ENCODE measurements at regions not wholly inside any gene's neighbourhood (a gene's known extent, or its start where the extent isn't known, plus 50 kb on each side); places are given as distances from the start of the nearest gene placed in this dataset.

DNA sequence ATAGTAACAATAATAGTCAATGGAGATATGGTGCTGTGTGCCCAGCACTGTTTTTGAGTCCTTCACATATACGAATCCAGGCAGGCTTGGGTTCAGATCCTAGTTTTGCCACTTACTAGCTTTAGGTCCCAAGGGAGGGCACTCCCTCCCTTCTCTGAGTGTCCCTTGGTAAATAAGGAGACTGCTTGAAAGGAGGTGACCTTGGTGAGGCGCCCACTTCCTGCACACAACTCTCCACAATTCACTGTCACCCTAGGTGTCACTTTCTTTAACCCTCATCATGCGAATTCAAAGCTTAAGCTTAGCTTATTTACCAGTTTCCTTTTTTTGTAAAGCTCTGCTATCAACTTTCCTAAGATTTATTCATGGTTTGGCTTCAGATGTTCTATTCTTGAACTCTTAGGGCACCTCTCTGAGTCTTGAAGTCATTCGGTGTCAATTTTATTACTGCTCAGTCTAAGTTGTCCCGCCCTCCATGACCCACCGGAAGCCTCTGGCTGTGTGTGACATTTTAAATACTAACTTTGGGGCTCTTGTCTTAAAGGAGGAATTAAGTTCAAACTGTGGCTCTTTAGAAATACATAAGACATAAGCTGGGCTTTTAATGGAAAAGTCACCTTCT is 170.7 kb upstream of the ZNF618 start:
- DNase-seq, result no peak
- Histone ChIP-seq H3K36me3 (ENCODE audit: control insufficient read depth, insufficient read depth, low read length) (no peaks in the 10 kb centered on the region), H3K9me3 (ENCODE audit: control insufficient read depth, low read depth, low read length) (no peaks in the 10 kb centered on the region), H3K4me1 (ENCODE audit: control insufficient read depth, insufficient read depth, low read length) (no peaks in the 10 kb centered on the region), H3K27ac (ENCODE audit: low read length) (no peak overlapping the region), H3K4me3 (ENCODE audit: low read length) (no peak overlapping the region), H3K27me3 (ENCODE audit: control insufficient read depth, insufficient read depth, low read length) (peaks cover 6% of the 10 kb centered on the region)
- no CpG with 5 or more reads among the region's 6 CpGs for WGBS (ENCODE audit: insufficient coverage, low lambda C conversion rate)

DNA sequence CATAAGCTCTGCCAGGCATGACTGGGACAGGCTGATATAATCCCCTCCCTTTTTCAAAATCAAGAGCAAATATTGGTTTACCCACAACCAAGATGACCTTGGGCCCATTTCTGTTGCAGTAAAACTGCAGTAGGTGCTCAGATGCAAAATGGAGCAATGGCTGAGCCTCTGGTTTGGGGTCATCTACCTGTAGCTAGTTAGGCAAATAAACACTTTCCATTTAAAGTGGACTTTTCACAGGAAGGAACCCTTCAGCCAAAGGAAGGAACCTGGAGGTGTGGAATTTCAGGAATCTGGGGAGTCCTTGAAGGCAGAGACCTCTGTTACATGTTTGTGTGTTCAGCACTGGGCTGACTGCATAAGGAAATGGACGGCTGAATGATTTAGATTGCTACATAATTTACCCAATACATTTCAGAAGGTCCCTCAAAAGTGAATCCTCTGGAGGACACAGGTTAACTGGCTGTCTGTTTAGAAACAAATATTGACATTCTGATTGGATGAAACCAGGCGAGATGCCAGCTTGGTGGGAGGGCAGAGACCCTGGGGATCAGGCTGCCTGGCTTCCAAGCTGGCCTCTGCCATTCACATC is 170.1 kb upstream of the ZNF618 start:
- H3K36me3 ChIP-seq (ENCODE audit: control insufficient read depth, insufficient read depth, low read length), result no peaks in the 10 kb centered on the region
- DNase-seq, result no peak
- no peaks in the 10 kb centered on the region for H3K9me3 ChIP-seq (ENCODE audit: control insufficient read depth, low read depth, low read length)
- H3K27me3 ChIP-seq (ENCODE audit: control insufficient read depth, insufficient read depth, low read length), result peaks cover 6% of the 10 kb centered on the region
- H3K4me1 ChIP-seq (ENCODE audit: control insufficient read depth, insufficient read depth, low read length), result no peaks in the 10 kb centered on the region
- H3K4me3 ChIP-seq (ENCODE audit: low read length), result no peak overlapping the region
- H3K27ac ChIP-seq (ENCODE audit: low read length), result no peak overlapping the region
- WGBS (ENCODE audit: insufficient coverage, low lambda C conversion rate), result no CpG with 5 or more reads among the region's 2 CpGs

DNA sequence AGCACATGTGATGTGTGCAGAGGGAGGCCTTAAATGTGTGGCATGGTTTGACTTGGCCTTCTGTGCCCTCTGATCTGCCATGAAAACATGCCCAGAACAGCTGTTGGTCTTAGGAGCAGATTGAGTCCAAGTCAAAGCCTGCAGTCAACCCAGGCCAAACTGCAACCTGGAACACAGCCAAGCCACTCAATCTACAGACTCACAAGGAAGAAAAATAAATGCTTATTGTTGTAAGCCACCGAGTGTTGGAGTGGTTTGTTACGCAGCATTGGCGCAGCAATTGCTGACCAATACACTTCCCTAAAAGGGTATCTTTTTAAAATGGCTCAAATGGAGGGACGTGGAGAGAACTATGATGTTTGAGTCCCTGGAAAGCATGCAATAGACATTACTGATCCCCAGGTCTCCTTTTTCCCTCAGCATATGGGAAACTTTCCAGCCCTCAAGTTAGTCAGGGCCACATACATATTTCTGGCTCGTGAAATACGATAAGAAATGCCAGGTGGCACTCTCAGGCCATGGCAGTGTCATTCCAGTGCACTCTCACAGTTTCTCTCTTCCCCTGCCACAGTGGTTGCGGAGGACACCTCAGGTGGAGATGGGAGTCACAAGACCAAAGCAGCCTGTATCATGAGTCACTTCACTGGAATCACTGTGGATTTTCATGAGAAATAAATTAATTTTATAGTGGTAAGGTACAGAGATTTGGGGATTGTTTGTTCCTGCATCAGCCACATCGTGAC is 168.0 kb upstream of the ZNF618 start:
- no peaks in the 10 kb centered on the region for H3K9me3 ChIP-seq (ENCODE audit: control insufficient read depth, low read depth, low read length)
- H3K27ac ChIP-seq (ENCODE audit: low read length), result no peak overlapping the region
- no CpG with 5 or more reads among the region's 8 CpGs for WGBS (ENCODE audit: insufficient coverage, low lambda C conversion rate)
- no peaks in the 10 kb centered on the region for H3K4me1 ChIP-seq (ENCODE audit: control insufficient read depth, insufficient read depth, low read length)
- H3K36me3 ChIP-seq (ENCODE audit: control insufficient read depth, insufficient read depth, low read length), result no peaks in the 10 kb centered on the region
- no peak for DNase-seq
- H3K27me3 ChIP-seq (ENCODE audit: control insufficient read depth, insufficient read depth, low read length), result peaks cover 7% of the 10 kb centered on the region
- H3K4me3 ChIP-seq (ENCODE audit: low read length), result no peak overlapping the region

DNA sequence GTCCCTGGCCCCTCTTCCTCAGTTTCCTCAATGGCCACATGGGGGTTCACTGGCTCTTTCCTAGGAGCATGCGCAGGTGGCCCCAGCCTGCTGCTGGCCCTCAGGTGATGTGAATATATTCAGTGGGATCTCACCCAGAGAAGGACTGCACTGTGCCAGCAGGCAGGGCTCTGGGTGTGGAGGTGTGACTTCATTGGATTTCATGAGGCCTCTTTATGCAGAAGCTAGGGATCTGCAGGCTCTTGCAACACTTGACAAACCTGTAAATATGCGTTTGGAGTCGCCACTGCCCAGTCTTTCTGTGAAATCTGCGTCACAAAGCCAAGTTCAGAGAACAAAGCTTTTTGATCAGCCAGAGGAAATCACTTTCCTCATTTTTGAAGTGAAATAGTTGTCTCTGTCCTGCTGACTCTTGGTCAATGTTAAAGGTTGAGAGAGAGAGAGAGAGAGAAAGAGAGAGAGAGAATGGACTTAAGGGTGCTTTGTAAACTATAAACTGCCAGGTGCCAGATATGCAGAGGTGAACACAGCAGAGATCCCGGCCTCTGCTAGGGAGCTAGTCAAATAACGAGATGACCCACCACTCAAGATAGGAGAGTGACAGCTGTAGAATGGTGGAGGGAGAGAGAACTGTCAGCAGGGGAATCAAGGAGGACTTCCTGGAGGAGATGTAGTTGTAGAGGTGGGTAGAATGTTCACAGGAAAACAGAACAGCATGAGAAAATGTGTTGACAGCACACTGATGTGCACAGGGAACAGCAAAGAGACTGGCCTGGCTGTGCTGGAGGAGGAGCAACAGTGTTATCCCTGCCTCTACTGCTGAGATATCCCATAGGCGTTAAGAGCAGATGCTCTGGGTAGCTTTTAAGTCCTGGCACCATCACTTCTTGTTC is 167.0 kb upstream of the ZNF618 start:
- no peaks in the 10 kb centered on the region for H3K36me3 ChIP-seq (ENCODE audit: control insufficient read depth, insufficient read depth, low read length)
- no peak overlapping the region for H3K27ac ChIP-seq (ENCODE audit: low read length)
- peaks cover 7% of the 10 kb centered on the region for H3K27me3 ChIP-seq (ENCODE audit: control insufficient read depth, insufficient read depth, low read length)
- no peak for DNase-seq
- no peak overlapping the region for H3K4me3 ChIP-seq (ENCODE audit: low read length)
- WGBS (ENCODE audit: insufficient coverage, low lambda C conversion rate), result no CpG with 5 or more reads among the region's 7 CpGs
- H3K9me3 ChIP-seq (ENCODE audit: control insufficient read depth, low read depth, low read length), result no peaks in the 10 kb centered on the region
- no peaks in the 10 kb centered on the region for H3K4me1 ChIP-seq (ENCODE audit: control insufficient read depth, insufficient read depth, low read length)

DNA sequence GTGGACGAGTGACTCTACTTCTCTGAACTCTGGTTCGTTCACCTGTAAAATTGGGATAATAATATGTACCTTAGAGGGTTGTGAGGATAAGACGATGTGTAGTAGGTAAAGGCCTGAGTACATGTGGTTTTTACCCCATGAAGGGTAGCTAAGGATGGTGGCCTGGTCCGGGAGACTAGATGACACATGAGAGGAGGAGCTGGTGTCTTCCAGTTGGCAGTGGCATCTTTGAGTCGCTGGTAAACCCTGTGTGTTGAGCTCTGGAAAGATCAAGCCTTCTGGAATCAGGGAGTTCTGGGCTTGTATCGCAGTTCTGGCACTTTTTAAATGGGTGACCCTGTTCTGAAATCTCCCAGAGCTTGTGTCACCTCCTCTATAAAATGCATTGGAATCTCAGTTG is 166.4 kb upstream of the ZNF618 start:
- WGBS (ENCODE audit: insufficient coverage, low lambda C conversion rate), result no CpG with 5 or more reads among the region's 6 CpGs
- Histone ChIP-seq H3K27me3 (ENCODE audit: control insufficient read depth, insufficient read depth, low read length) (peaks cover 7% of the 10 kb centered on the region), H3K4me1 (ENCODE audit: control insufficient read depth, insufficient read depth, low read length) (no peaks in the 10 kb centered on the region), H3K9me3 (ENCODE audit: control insufficient read depth, low read depth, low read length) (no peaks in the 10 kb centered on the region), H3K36me3 (ENCODE audit: control insufficient read depth, insufficient read depth, low read length) (no peaks in the 10 kb centered on the region), H3K4me3 (ENCODE audit: low read length) (no peak overlapping the region), H3K27ac (ENCODE audit: low read length) (no peak overlapping the region)
- no peak for DNase-seq

DNA sequence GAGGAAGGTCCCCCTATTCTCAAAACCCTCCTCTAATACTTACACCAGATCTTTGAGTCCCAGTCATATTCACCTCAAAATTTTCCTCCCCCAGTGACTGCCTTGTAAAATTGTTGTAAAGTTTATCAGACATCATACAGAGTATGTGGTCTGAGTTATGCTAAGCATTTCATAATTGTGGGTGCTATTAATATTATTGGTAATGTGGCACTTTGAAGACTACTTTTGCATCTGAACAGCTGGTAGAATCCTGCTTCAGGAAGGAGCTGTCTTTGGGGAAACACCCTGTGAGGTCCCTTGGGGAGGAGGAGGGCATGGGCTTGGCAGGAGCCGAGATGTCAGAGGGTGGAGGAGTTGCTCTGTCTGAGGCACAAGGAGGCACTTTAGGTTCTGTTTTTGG is 164.9 kb upstream of the ZNF618 start:
- H3K9me3 ChIP-seq (ENCODE audit: control insufficient read depth, low read depth, low read length), result no peaks in the 10 kb centered on the region
- no CpG with 5 or more reads among the region's 1 CpG for WGBS (ENCODE audit: insufficient coverage, low lambda C conversion rate)
- peaks cover 7% of the 10 kb centered on the region for H3K27me3 ChIP-seq (ENCODE audit: control insufficient read depth, insufficient read depth, low read length)
- no peak overlapping the region for H3K4me3 ChIP-seq (ENCODE audit: low read length)
- H3K27ac ChIP-seq (ENCODE audit: low read length), result no peak overlapping the region
- H3K36me3 ChIP-seq (ENCODE audit: control insufficient read depth, insufficient read depth, low read length), result no peaks in the 10 kb centered on the region
- DNase-seq, result no peak
- no peaks in the 10 kb centered on the region for H3K4me1 ChIP-seq (ENCODE audit: control insufficient read depth, insufficient read depth, low read length)

DNA sequence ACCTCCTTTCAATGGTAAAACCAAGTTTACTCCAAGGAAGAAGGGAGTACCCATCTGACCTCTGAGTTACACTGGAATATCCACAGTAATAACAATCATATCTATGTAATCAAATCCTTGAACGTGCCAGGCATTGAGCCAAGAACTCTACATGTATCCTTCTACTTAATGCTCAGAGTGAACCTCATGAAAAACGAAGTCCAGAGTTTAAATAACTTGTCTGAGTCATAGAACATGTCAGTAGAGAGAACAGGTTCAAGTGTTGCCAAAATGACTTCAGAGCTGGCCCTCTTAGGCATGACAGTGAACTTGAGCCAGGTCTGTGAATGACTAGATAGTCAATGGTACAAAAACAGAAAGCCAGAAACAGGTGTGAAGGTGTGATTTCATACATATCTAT is 164.1 kb upstream of the ZNF618 start:
- Histone ChIP-seq H3K4me1 (ENCODE audit: control insufficient read depth, insufficient read depth, low read length) (no peaks in the 10 kb centered on the region), H3K4me3 (ENCODE audit: low read length) (no peak overlapping the region), H3K36me3 (ENCODE audit: control insufficient read depth, insufficient read depth, low read length) (no peaks in the 10 kb centered on the region), H3K9me3 (ENCODE audit: control insufficient read depth, low read depth, low read length) (no peaks in the 10 kb centered on the region), H3K27me3 (ENCODE audit: control insufficient read depth, insufficient read depth, low read length) (peaks cover 7% of the 10 kb centered on the region), H3K27ac (ENCODE audit: low read length) (no peak overlapping the region)
- no CpG with 5 or more reads among the region's 2 CpGs for WGBS (ENCODE audit: insufficient coverage, low lambda C conversion rate)
- peak; percentile 9 to 54 for DNase-seq

DNA sequence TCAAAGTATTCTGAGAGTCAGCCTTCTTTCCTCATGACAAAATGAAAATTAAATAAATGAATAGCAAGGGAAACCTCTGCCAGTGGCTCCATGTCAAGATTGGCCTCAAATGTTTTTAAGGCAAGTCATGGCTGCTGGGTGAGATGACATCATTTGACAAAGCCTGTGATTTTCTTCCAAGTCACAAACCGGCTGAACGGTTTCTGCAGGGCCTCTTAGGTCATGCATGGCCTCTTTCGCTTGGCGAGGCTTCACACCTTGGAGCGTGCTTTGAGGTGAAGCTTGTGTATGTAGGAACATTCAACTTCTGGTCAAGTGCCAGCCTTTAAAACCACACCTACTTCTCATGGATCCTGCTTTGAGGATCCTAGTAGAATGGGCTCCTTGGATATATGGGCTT is 161.0 kb upstream of the ZNF618 start:
- Histone ChIP-seq H3K27ac (ENCODE audit: low read length) (no peak overlapping the region), H3K4me3 (ENCODE audit: low read length) (no peak overlapping the region), H3K27me3 (ENCODE audit: control insufficient read depth, insufficient read depth, low read length) (peaks cover 4% of the 10 kb centered on the region), H3K4me1 (ENCODE audit: control insufficient read depth, insufficient read depth, low read length) (no peaks in the 10 kb centered on the region), H3K36me3 (ENCODE audit: control insufficient read depth, insufficient read depth, low read length) (no peaks in the 10 kb centered on the region), H3K9me3 (ENCODE audit: control insufficient read depth, low read depth, low read length) (no peaks in the 10 kb centered on the region)
- no peak for DNase-seq
- no CpG with 5 or more reads among the region's 5 CpGs for WGBS (ENCODE audit: insufficient coverage, low lambda C conversion rate)

DNA sequence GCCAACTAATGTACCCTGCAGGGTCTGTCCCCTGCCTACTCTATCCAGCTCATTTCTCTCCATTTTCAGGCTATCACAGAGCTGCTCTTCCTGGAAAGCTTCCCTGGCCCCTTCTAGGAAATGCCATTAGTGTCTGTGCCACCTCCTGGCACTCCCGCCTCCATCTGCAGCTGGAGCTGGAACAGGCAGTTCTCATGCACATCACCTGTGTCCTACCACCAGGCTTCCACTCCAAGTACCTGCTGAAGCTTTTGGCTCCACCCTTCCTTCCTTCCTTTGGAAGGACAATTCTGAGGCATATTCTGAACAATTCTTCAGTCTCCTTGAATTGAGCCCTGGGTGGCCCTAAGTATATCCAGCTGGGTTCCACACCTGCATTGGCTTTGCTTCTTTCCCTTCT is 156.2 kb upstream of the ZNF618 start:
- no peaks in the 10 kb centered on the region for H3K9me3 ChIP-seq (ENCODE audit: control insufficient read depth, low read depth, low read length)
- no CpG with 5 or more reads among the region's 1 CpG for WGBS (ENCODE audit: insufficient coverage, low lambda C conversion rate)

DNA sequence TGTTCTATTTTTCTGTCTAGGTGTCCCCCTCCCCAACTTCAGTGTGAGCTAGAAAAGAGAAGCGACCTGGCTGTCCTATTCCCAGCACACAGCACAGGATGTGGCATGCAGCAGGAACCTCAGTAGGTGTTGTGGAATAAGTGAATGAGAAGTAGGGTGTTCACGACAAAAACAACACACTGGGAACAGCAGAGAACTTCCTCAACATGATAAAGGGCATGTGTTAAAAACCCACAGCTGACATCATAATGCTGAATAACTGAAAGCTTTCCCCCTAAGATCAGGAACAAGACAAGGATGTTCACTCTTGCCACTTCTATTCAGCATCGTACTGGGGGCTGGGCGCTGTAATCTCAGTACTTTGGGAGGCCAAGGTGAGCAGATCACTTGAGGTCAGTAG is 155.6 kb upstream of the ZNF618 start:
- Histone ChIP-seq H3K9me3 (ENCODE audit: control insufficient read depth, low read depth, low read length) (no peaks in the 10 kb centered on the region), H3K4me3 (ENCODE audit: low read length) (no peak overlapping the region), H3K36me3 (ENCODE audit: control insufficient read depth, insufficient read depth, low read length) (no peaks in the 10 kb centered on the region), H3K4me1 (ENCODE audit: control insufficient read depth, insufficient read depth, low read length) (no peaks in the 10 kb centered on the region), H3K27ac (ENCODE audit: low read length) (no peak overlapping the region), H3K27me3 (ENCODE audit: control insufficient read depth, insufficient read depth, low read length) (peaks cover 3% of the 10 kb centered on the region)
- no peak for DNase-seq
- no CpG with 5 or more reads among the region's 4 CpGs for WGBS (ENCODE audit: insufficient coverage, low lambda C conversion rate)

More for the DNA sequence above, 156.2 kb upstream of the ZNF618 start:
- DNase-seq, result no peak
- no peak overlapping the region for H3K4me3 ChIP-seq (ENCODE audit: low read length)
- H3K27me3 ChIP-seq (ENCODE audit: control insufficient read depth, insufficient read depth, low read length), result peaks cover 3% of the 10 kb centered on the region
- no peaks in the 10 kb centered on the region for H3K4me1 ChIP-seq (ENCODE audit: control insufficient read depth, insufficient read depth, low read length)
- H3K27ac ChIP-seq (ENCODE audit: low read length), result no peak overlapping the region
- no peaks in the 10 kb centered on the region for H3K36me3 ChIP-seq (ENCODE audit: control insufficient read depth, insufficient read depth, low read length)
